ENCODE measurements at regions not wholly inside any gene's neighbourhood (a gene's known extent, or its start where the extent isn't known, plus 50 kb on each side); places are given as distances from the start of the nearest gene placed in this dataset.

DNA sequence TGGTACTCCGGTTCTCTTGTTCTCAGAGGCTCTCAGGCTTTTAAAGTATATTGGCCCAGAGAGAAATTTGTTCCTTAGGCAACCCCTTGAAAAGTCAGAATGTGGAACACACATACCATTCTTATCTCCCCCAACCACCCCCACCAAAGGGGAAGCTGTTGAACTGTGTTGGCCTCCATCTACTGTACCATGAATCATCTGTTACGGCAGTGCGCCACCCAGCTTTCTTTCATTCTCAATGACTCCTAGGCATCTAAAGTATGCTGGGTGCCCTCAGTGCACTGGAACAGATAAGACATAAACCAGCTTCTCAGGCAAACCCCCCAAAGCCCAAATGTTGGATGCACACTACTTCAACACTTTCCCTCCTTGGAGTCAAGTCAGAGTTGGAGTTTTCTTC, 696.2 kb upstream of the TENM4 start:
- TF ChIP-seq, protein P1, sequence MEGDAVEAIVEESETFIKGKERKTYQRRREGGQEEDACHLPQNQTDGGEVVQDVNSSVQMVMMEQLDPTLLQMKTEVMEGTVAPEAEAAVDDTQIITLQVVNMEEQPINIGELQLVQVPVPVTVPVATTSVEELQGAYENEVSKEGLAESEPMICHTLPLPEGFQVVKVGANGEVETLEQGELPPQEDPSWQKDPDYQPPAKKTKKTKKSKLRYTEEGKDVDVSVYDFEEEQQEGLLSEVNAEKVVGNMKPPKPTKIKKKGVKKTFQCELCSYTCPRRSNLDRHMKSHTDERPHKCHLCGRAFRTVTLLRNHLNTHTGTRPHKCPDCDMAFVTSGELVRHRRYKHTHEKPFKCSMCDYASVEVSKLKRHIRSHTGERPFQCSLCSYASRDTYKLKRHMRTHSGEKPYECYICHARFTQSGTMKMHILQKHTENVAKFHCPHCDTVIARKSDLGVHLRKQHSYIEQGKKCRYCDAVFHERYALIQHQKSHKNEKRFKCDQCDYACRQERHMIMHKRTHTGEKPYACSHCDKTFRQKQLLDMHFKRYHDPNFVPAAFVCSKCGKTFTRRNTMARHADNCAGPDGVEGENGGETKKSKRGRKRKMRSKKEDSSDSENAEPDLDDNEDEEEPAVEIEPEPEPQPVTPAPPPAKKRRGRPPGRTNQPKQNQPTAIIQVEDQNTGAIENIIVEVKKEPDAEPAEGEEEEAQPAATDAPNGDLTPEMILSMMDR (IDR thresholded peaks at IDR 0.05), result no peak
- TF ChIP-seq EP300 (IDR thresholded peaks at IDR 0.05), result no peak

All from sigmoid colon (tissue), 4 donors.